ENCODE measurements at regions not wholly inside any gene's neighbourhood (a gene's known extent, or its start where the extent isn't known, plus 50 kb on each side); places are given as distances from the start of the nearest gene placed in this dataset.

- TF ChIP-seq CTCF (IDR thresholded peaks at IDR 0.05) (no peak), POLR2AphosphoS5 (IDR thresholded peaks at IDR 0.05) (no peak), POLR2A (IDR thresholded peaks at IDR 0.05) (no peak), EP300 (IDR thresholded peaks at IDR 0.05) (no peak)
Observed at GRCh38 chr4:19195696-19196095, 1056.0 kb upstream of the SLIT2 start.
